Suprapubic skin (tissue), 4 donors: ENCODE measurements at regions not wholly inside any gene's neighbourhood (a gene's known extent, or its start where the extent isn't known, plus 50 kb on each side); places are given as distances from the start of the nearest gene placed in this dataset.

ENCODE experiments used
- DNase-seq, 2 donors: peaks; one replicate each; pipeline ENCODE4 v3.0.0-alpha.2; 2019; ENCODE audit warnings: low spot score in 2 of 2
- H3K27ac ChIP-seq: fragments of 200-600 bp; sonication (generic); one replicate; pipeline ENCODE4 v1.5.1; 2019
- H3K27me3 ChIP-seq: fragments of 200-600 bp; sonication (generic); one replicate; pipeline ENCODE4 v1.5.1; 2019
- H3K36me3 ChIP-seq: fragments of 200-600 bp; sonication (generic); one replicate; pipeline ENCODE4 v1.5.1; 2019
- H3K4me1 ChIP-seq: fragments of 200-600 bp; sonication (generic); one replicate; pipeline ENCODE4 v1.5.1; 2019
- H3K4me3 ChIP-seq: fragments of 200-600 bp; sonication (generic); one replicate; pipeline ENCODE4 v1.5.1; 2019; ENCODE audit warnings: mild to moderate bottlenecking
- H3K9me3 ChIP-seq: fragments of 200-600 bp; sonication (generic); one replicate; pipeline ENCODE4 v1.5.1; 2019
- EP300 ChIP-seq: sonication (generic); formaldehyde crosslinking; IDR thresholded peaks from one replicate; pipeline ENCODE4 v1.6.1; 2017; ENCODE audit warnings: antibody characterized with exemption
- POLR2A ChIP-seq, 2 donors: fragments of 450-650 bp; IDR thresholded peaks; one replicate each; pipeline ENCODE4 v1.6.1; 2017; ENCODE audit warnings: antibody characterized with exemption in 2 of 2, mild to moderate bottlenecking in 2 of 2, moderate library complexity in 2 of 2
- POLR2AphosphoS5 ChIP-seq, 3 donors: sonication (generic); formaldehyde crosslinking; IDR thresholded peaks; one replicate each; pipeline ENCODE4 v1.6.1; 2017; ENCODE audit warnings: antibody characterized with exemption in 3 of 3
- WGBS: methylation state at CpG from one replicate; pipeline ENCODE4 v1.1.5; 2018; 5-methylcytosine and 5-hydroxymethylcytosine counted together
- TF ChIP-seq, protein P1 (sequence below), 2 donors: fragments of 200-600 bp in 1 of 2; fragments of 450-650 bp in 1 of 2; sonication (generic) in 1 of 2; IDR thresholded peaks; one replicate each; pipeline ENCODE4 v1.5.1; 2016 to 2019; ENCODE audit warnings: antibody characterized with exemption in 2 of 2, mild to moderate bottlenecking in 1 of 2, moderate library complexity in 1 of 2

DNA sequence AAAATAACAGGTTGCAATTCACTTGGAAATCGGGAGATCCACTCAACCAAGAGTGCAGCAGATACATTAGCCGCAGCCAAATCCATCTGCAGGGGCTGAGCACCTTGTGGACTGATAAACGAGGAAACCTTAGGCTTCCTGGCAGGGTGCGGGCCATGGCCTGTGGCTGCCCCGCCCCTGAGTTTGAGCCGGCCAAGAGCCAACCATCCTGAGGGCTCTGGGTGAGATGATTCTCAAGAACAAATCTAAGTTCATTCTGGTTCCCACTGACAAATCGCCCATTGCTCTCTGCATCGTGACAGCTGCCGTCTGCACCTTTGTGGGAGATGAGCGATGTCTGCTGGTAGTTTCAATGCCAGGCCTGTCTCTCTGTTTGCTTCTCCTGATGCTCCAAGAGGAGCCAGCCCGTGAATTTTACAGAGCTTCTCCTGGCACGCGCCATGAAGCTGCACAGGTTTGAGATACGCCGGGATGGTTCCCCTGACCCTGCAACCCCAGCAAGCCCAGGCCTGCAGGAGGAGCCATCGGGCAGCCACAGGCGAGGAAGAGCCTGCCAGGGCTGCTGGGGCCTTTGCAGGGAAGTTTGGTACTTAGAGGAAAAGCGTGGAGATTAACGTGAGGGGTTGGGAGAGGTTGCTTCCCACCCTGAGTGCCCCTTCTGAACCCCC lies 154.0 kb downstream of the OLFM1 start:
- no peak overlapping the region for H3K27ac ChIP-seq
- H3K27me3 ChIP-seq: peaks cover 66% of the 10 kb centered on the region
- 61% methylated on average over 10 of the region's 19 CpGs for WGBS
- H3K9me3 ChIP-seq: no peaks in the 10 kb centered on the region
- TF ChIP-seq POLR2A (IDR thresholded peaks at IDR 0.05): no peak
- TF ChIP-seq EP300: no peak
- no peak for TF ChIP-seq POLR2AphosphoS5 (IDR thresholded peaks at IDR 0.05)
- TF ChIP-seq, protein P1, sequence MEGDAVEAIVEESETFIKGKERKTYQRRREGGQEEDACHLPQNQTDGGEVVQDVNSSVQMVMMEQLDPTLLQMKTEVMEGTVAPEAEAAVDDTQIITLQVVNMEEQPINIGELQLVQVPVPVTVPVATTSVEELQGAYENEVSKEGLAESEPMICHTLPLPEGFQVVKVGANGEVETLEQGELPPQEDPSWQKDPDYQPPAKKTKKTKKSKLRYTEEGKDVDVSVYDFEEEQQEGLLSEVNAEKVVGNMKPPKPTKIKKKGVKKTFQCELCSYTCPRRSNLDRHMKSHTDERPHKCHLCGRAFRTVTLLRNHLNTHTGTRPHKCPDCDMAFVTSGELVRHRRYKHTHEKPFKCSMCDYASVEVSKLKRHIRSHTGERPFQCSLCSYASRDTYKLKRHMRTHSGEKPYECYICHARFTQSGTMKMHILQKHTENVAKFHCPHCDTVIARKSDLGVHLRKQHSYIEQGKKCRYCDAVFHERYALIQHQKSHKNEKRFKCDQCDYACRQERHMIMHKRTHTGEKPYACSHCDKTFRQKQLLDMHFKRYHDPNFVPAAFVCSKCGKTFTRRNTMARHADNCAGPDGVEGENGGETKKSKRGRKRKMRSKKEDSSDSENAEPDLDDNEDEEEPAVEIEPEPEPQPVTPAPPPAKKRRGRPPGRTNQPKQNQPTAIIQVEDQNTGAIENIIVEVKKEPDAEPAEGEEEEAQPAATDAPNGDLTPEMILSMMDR (IDR thresholded peaks at IDR 0.05): no peak
- no peak for DNase-seq
- no peaks in the 10 kb centered on the region for H3K36me3 ChIP-seq
- H3K4me1 ChIP-seq: no peaks in the 10 kb centered on the region
- no peak overlapping the region for H3K4me3 ChIP-seq

DNA sequence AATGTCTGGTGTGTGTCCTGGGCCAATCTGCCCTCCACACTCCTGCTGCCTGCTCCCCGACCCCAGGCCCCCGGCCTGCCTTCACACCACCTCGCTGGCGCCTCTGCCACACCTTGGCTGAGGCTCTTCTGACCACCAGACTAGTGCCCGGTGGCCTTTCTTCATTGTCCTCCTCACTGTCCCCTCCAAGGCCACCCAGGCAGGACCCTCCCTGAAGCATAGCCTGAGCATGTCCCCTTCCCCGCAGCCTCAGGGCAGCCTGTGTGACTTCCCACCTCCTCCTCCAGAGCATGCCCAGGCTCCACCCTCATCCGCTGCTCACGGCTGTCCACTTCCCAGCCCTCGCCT lies 154.6 kb downstream of the OLFM1 start:
- WGBS: 70% methylated on average over 9 of the region's 9 CpGs
- Histone ChIP-seq H3K27me3 (peaks cover 71% of the 10 kb centered on the region), H3K36me3 (no peaks in the 10 kb centered on the region), H3K4me3 (no peak overlapping the region), H3K27ac (no peak overlapping the region), H3K9me3 (no peaks in the 10 kb centered on the region), H3K4me1 (peaks cover 3% of the 10 kb centered on the region)
- no peak for DNase-seq
- no peak for TF ChIP-seq POLR2AphosphoS5 (IDR thresholded peaks at IDR 0.05)
- TF ChIP-seq EP300: no peak
- TF ChIP-seq POLR2A (IDR thresholded peaks at IDR 0.05): no peak
- TF ChIP-seq, protein P1 (IDR thresholded peaks at IDR 0.05): no peak

DNA sequence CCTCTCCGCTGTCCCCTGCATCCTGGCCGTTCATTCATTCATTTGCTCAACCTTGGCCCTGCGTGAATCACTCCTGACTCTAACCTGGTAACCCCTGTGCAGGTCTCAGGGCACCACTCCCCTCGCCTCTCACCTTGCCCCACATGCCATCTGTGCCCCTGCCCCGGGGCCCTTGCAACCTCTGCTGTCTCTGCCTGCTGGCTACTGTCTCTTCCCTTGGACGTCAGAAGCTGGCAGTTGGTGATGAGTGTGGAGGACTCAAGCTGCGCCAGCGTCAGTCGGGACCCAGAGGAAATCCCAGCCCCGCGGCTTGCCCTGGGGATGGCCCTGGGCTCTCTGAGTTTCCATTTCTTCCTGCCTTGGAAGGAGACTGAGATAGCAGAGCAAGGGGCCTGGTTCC lies 154.9 kb downstream of the OLFM1 start:
- H3K36me3 ChIP-seq: no peaks in the 10 kb centered on the region
- DNase-seq: no peak
- TF ChIP-seq POLR2AphosphoS5 (IDR thresholded peaks at IDR 0.05) (no peak), POLR2A (IDR thresholded peaks at IDR 0.05) (no peak), EP300 (no peak)
- TF ChIP-seq, protein P1 (IDR thresholded peaks at IDR 0.05): no peak
- WGBS: 62% methylated on average over 6 of the region's 11 CpGs
- peaks cover 7% of the 10 kb centered on the region for H3K4me1 ChIP-seq
- H3K27ac ChIP-seq: no peak overlapping the region
- no peaks in the 10 kb centered on the region for H3K9me3 ChIP-seq
- no peak overlapping the region for H3K4me3 ChIP-seq
- H3K27me3 ChIP-seq: peaks cover 75% of the 10 kb centered on the region

DNA sequence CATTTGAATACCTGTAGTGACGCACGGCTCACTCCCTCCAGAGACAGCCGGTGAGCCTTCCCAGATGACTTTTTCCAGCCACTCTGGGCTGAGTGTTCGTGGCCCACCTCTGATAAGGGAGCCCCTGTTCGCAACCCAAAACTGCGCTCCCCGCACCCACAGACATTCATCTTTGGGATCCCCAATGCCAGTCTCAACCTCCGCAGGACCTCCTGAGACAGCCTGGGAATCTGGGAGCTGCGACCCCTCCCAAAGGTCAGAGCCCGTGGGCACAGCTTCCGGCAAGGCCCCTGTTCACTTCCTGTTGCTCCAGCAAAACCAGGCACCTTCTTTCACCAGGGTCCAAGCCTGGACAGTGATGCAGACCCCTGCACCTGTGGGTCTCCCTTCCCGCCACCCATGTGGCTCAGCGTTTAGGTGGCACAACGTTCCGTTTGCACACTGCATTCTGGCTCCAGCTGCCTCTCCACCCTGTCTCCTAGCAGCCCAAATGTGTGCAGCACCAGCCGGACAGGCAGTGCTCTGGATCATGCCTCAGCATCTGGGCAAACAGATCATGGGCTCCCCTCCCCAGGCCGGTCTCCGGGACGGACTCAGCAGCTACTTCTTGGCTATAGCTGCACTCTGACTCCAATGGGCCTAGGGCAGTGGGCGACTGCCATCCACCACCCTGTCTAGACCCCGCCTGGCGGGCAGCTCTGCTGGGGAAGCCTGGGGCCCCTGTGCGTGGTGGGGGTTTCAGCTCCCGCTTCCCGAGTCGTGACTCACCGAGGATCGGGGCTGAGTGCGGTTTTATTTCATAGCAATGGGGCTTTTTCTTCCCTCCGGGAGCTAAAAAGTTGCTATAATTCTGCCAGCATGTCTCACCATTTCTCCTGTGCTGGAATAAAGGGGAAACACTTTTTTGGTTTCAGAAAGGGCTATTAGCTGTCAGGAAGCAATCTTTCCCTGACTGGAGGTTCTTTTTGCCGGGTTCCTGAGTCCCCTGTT lies 156.0 kb downstream of the OLFM1 start:
- TF ChIP-seq POLR2A (IDR thresholded peaks at IDR 0.05) (no peak), POLR2AphosphoS5 (IDR thresholded peaks at IDR 0.05) (no peak), EP300 (no peak)
- TF ChIP-seq, protein P1 (IDR thresholded peaks at IDR 0.05): no peak
- H3K27me3 ChIP-seq: peaks cover 82% of the 10 kb centered on the region
- H3K36me3 ChIP-seq: no peaks in the 10 kb centered on the region
- no peak overlapping the region for H3K4me3 ChIP-seq
- no peak overlapping the region for H3K27ac ChIP-seq
- DNase-seq: no peak
- 46% methylated on average over 26 of the region's 31 CpGs for WGBS
- peaks cover 8% of the 10 kb centered on the region for H3K4me1 ChIP-seq
- H3K9me3 ChIP-seq: no peaks in the 10 kb centered on the region
